AG09309 (cell line): ENCODE measurements at regions not wholly inside any gene's neighbourhood (a gene's known extent, or its start where the extent isn't known, plus 50 kb on each side); places are given as distances from the start of the nearest gene placed in this dataset.

ENCODE experiments used
- DNase-seq: peaks from one replicate; pipeline ENCODE4 v3.0.0-alpha.2; 2010; ENCODE audit warnings: low read depth
- H3K4me3 ChIP-seq: 2 replicates; pipeline ENCODE4 v1.5.1; 2011; ENCODE audit warnings: mild to moderate bottlenecking, low read depth, low read length, moderate library complexity; ENCODE audit not compliant: control insufficient read depth
- TF ChIP-seq, protein P1 (sequence below): IDR thresholded peaks from 2 replicates; pipeline ENCODE4 v1.5.1; 2011; ENCODE audit warnings: mild to moderate bottlenecking, low read depth, low read length, inconsistent platforms; ENCODE audit not compliant: insufficient read depth, control insufficient read depth; ENCODE audit errors: missing control alignments

DNA sequence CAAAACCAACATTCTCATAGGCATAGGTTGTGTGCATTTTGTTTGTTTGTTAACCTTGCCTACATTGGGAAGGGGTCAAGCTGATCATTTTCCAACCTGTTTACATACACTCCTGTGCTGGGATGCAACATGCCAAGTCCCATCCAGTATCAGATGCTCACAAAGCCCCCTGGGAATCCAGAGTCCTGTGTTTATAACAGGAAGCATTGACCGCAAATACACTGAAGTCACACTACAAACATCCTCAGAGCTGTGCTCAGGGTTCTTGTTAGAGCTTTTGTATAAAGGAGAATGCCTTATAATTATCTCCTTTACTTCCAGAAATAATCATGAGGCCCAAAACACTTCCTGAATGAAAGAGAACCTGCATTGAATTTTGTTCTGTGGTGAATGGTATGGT is 488.7 kb upstream of the TCF4 start:
- DNase-seq, result no peak
- TF ChIP-seq, protein P1, sequence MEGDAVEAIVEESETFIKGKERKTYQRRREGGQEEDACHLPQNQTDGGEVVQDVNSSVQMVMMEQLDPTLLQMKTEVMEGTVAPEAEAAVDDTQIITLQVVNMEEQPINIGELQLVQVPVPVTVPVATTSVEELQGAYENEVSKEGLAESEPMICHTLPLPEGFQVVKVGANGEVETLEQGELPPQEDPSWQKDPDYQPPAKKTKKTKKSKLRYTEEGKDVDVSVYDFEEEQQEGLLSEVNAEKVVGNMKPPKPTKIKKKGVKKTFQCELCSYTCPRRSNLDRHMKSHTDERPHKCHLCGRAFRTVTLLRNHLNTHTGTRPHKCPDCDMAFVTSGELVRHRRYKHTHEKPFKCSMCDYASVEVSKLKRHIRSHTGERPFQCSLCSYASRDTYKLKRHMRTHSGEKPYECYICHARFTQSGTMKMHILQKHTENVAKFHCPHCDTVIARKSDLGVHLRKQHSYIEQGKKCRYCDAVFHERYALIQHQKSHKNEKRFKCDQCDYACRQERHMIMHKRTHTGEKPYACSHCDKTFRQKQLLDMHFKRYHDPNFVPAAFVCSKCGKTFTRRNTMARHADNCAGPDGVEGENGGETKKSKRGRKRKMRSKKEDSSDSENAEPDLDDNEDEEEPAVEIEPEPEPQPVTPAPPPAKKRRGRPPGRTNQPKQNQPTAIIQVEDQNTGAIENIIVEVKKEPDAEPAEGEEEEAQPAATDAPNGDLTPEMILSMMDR, result no peak
- no peak overlapping the region for H3K4me3 ChIP-seq

DNA sequence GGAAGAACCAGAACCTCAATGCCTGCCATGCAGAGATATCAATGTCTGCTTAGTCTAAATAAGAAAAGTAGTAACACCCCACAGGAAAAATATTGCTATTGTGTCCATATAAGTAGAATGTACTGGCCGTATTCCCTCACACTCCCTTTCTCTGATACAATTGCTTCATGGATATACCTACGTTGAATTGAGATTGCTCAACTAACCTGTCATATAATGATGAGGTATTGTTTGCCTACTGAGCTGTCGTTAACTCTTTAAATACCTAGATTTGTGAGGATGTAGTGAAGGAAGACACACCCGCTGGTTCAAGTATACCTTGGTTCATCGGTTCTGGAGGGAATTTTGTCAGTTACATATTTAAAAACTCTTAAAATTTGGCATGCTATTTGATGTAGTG is 480.7 kb upstream of the TCF4 start:
- no peak overlapping the region for H3K4me3 ChIP-seq
- TF ChIP-seq, protein P1, result no peak
- DNase-seq, result no peak

DNA sequence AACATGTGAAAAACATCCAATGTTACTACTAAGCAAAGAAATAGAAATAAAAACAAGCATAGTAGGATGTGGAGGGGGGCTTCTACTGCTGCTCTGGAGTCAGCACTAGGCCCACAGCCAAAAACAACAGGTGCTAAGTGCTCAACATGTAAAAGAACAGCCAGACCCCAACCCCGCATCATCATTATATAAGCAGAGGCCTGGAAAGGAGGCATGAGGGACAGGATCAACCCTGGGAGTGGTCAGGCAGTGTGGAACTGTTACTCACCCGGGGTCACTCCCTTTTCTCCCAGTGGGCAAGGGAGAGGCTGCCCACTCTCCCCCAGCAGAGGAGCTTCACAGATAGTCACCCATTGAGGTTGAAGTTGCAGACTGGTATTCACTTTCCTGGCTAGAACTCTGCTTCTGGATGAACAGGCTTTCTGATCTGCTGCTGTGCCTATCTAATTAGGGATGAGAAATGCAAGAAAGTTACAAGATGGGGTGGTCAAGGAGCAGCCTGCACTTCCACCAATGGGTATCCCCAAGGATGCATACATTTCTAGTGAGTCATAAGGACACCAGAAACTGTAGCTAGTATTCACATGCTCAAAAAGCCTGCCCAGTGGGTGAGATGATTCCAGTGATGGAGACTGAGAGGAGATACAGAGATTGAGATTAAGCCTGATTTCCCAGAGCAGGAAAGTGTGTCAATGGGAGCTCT is 480.1 kb upstream of the TCF4 start:
- DNase-seq, result peak; percentile 72
- TF ChIP-seq, protein P1, result no peak
- H3K4me3 ChIP-seq, result 0 out of 2 replicates have a peak overlapping the region, but pooled peaks have one; percentile 1

DNA sequence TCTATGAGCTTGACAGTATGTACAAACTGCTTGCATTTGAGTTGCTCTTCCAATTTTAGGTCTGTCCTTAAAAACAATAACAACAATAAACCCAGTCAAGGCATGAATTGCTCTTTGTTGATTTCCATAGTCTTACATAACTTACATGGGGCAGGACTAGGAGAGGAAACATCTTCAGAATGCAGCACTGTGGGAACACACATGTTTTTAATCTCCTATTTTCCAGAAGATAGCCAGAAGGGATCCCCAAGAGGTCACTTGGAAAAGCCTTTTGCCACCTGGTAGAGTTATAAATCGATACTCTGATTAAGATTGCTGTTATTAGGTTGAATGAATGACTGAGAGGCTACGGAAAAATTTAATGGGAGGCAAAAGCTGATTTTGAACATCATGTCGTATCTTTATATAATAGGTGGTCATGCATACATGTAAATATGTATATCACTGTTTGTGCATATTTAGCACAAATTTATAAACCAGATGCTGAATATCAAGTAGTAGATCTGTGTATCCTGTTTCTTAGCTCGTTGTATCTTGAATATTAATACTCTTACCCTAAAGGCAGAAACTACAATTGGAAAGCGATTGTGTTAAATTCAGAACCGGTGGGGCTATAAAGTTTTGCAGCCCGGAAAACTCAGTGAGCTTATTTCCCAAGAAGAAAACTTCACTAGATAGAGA is 479.4 kb upstream of the TCF4 start:
- no peak overlapping the region for H3K4me3 ChIP-seq
- TF ChIP-seq, protein P1, result no peak
- DNase-seq, result peak; percentile 40

DNA sequence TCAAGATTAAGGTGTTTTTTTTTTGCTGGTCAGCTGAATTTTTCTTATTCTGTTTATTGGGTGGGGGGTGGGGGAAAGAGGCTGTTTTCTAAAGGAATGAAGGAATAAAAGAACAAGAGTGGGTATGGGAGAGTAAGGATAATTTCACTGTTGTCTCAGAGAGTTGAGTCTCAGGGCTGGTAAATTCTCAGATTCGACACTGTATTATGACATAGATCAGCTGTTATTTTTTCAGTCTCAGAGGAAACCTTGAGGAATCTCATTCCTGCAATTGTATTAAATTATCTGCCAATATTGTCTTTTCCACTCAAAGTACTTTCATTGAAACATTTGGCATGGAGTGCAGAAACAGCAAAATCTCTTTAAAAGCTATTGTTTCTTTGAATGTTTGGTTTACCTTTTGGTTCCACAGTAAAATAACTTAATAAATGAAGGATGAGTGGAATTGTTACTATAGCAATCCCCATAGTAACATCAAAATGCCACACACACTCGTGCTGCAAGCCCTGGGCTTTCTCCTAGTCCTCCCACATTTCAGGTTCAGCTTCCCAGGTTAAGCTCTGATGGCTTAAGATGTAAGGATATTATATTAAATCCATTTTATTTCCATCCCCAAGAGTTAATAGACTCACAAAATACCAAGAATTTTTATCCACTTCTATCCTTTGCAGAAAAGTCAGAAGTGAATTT is 478.7 kb upstream of the TCF4 start:
- TF ChIP-seq, protein P1, result no peak
- no peak overlapping the region for H3K4me3 ChIP-seq
- no peak for DNase-seq

DNA sequence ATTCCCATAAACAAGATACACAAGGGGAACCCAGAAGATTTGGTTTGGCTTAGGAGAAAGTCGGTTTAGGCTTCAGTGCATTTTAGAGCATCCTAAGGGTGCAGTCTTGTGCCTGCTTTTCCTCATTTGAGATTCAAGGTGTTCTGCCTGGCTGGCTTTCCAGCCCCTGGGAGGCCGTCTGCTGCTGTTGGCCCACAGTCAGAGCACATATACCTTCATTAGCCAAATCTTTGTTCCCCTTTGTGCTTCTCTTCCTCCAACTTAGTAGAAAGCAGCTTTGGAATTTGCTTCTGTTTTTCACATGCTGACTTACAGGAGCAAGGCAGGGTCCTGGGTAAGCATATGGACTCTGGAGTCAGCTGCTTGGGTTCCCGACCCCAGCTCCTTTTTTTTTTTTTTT is 477.1 kb upstream of the TCF4 start:
- TF ChIP-seq, protein P1, result no peak
- no peak for DNase-seq
- H3K4me3 ChIP-seq, result no peak overlapping the region
